ENCODE measurements at regions not wholly inside any gene's neighbourhood (a gene's known extent, or its start where the extent isn't known, plus 50 kb on each side); places are given as distances from the start of the nearest gene placed in this dataset.
A peak's percentile ranks its signal among the peaks of the same experiment; 100 is the strongest.

- DNase-seq = peak in 2 of 42 donors; percentile 3 to 22
- intact Hi-C loops (cut with DNase I) = no loop called here
Measured at GRCh38 chr10:130434446-130435385, 298.5 kb downstream of the GLRX3 start.

DNA sequence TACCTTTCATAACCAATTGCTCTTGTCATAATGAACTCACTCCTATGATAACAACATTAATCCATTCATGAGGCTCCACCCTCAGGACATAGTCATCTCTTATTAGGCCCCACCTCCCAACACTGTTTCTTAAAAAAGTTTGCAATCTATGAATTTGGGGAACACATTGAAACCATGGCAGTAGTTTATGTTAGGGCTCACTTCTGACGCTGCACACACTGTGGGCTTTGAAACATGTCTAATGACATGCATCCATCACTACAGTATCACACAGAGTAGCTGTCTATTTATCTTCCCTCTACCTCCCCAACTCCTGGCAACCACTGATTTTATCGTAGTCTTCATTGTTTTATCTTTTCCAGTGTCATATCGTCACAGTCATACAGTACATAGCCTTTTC lies 299.8 kb downstream of the GLRX3 start:
- intact Hi-C loops (cut with DNase I) = no loop called here

GRCh38 chr10:130438861-130439260 lies 302.7 kb downstream of the GLRX3 start:
- peak in 2 of 42 donors; percentile 1 to 22 for DNase-seq
- intact Hi-C loops (cut with DNase I) = no loop called here

More for the DNA sequence above, 299.8 kb downstream of the GLRX3 start:
- peak in 1 of 42 donors; percentile 0 for DNase-seq

DNA sequence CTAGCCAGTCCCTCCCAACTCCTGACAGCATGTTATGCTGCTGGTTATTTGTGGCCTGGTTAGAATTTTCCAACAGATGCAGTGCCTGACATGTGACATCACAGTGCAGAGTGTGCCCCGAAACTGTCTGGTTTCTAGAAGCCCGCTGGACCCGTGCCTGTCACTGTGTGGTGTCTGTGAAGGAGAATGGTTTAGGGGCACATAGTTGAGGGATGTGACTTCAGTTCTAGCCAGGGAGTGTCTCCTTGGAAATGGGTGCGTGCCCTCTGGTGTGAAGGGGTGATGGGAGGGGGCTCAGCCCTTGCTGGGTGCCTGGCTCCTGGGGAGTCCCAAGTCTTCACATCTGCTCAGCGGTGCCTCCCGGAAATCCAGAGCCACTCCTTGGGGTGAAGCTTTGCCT lies 303.6 kb downstream of the GLRX3 start:
- intact Hi-C loops (cut with DNase I) = no loop called here
- DNase-seq = peak in 1 of 42 donors; percentile 31

DNA sequence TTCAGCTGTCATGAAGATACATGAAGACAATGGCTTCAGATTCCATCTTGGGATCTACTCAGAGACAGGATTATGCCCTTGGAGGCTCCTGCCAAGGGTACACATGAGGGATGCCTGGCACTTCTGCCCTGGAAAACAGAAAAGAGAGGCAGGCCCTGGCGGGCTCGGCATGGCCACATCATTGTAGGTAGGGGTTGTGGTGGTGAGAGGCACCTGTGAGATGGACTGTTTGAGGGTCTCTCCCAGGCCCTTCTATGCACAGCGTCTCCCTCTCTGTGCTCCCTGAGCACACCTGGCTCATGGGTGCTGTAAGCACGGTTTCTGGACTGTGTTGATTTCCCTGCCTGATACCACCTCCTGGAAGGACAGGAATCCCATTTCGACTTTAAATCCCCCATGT lies 304.3 kb downstream of the GLRX3 start:
- intact Hi-C loops (cut with DNase I) = no loop called here
- peak in 1 of 42 donors; percentile 15 for DNase-seq

- no peak for DNase-seq
- intact Hi-C loops (cut with DNase I) = no loop called here
Measured at GRCh38 chr10:130440971-130441370, 304.8 kb downstream of the GLRX3 start.

DNA sequence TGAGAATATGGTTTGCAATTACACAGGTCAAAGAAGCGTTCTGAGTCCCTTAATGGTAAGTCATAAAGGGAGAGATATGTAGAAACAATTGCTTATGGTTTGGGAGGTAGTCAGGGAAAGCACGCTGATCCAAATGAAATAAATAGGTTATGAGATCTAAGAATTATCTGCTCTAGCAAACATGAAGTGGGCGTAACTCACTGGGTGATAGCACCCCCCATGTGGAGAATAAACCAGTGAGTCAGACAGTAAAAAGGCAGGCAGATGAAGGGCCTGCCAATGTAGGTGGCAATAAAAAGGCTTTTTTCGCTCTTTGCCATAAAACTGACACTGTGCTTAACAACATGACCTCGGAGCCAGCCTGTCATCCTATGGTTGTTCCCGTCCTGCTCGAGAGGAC lies 306.9 kb downstream of the GLRX3 start:
- DNase-seq = peak in 8 of 42 donors; percentile 13 to 46 (median 27)
- intact Hi-C loops (cut with DNase I) = no loop called here

- intact Hi-C loops (cut with DNase I) = no loop called here
- DNase-seq = peak in 1 of 42 donors; percentile 17
Measured at GRCh38 chr10:130453036-130453720, 317.0 kb downstream of the GLRX3 start.

DNA sequence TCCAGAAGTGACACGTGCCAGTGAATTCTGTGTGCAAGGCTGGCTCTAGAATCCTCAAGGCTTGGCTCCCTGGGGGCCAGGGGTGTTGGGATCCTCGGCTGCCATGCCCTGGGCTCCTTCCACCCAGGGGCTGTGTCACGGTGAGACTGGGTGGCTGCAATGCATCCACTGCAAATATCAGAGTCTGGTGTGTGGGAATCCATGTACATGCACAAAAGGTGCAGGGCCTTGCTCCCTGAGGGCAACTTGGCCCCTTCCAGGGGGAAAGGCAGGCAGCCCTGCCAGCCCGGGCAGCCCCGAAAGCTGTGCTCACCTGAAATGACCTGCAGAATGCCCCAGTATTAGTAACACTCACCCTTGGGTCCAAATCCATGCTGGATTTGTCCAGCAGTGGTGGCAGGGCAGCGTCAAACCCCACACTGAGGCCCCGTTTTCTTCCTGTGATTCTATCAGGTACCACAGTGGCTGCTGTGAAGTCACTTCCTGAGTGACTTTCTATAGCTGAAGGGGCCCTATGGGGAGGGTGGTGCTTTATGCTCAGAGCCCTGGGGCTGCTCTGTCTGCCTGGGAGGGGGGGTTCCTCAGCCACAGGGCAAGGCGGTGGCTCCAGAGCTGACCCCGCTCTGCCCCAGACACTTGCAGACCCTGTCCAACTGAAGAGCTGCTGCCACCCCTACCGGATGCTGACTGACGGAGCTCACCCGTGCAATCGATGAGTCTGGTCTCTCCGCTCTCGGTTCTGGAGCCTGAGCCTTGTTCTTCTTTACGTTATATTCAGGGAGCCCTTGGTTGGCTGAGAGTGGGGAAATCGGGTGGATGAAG lies 317.7 kb downstream of the GLRX3 start:
- DNase-seq = no peak
- intact Hi-C loops (cut with DNase I) = no loop called here

- DNase-seq = no peak
- intact Hi-C loops (cut with DNase I) = no loop called here
Measured at GRCh38 chr10:130454543-130455000, 318.4 kb downstream of the GLRX3 start.

DNA sequence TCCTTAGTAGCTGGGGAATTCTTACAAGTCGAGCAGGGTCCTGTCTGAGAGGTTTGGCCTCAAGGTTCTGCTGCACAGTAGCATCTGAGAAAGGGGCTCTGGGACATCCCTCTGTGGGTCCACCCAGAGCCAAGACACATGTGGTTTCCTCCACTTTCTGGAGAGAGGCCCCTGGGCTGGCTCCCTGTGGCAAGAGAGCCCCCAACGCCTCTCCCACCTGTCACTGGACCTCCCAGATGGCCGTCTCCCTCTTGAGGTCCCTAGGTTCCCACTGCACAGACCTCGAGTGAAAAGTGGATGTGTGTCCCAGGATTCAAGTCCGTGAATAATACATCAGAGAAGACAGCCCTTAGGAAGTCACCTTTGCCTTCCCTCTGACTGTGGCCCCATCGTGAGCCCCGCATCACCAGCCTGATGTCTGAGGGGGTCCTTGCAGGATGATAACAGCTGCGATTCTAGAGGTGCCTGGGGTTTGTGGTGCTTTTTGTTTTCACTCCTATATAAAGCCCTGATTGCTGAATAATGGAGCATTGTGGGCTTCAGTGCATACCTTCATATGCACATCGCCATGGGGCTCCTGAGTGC lies 319.0 kb downstream of the GLRX3 start:
- no peak for DNase-seq
- intact Hi-C loops (cut with DNase I) = no loop called here

GRCh38 chr10:130455791-130456190 lies 319.6 kb downstream of the GLRX3 start:
- intact Hi-C loops (cut with DNase I) = no loop called here
- no peak for DNase-seq

DNA sequence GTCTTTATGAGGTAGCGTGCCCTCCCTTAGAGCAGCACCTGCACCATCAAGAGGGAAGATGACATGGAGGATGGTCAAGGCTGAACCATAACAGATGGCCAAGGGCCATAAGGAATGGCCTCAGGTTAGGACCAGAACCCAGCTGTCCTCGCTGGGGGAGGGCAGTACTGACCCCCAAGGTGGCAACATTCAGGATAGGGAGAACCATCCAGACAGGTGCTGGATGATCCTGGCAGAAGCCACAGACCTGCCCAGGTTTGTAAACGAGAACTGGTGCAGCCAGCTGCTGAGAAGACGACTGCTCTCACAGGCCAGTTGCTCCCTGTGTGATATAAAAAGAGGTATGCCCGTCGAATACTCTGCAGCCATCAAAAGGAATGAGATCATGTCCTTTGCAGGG lies 320.4 kb downstream of the GLRX3 start:
- peak in 1 of 42 donors; percentile 2 for DNase-seq
- intact Hi-C loops (cut with DNase I) = no loop called here

DNA sequence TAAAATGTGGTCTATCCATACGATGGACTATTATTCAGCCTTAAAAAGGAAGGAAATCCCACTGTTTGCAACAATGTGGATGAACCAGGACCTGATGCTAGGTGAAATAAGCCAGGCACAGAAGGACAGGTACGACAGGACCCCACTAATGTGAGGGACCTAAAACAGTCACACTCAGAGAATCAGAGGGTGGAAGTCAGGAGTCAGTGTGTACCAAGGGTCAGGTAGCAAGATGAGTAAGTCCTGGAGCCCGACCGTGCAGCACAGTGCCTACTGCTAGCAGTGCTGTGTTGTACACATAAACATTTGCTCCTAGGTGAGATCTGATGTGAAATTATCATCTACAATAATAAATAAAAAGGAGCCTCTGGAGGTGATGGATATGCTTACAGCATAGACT lies 322.3 kb downstream of the GLRX3 start:
- intact Hi-C loops (cut with DNase I) = no loop called here
- peak in 1 of 42 donors; percentile 14 for DNase-seq

GRCh38 chr10:130459011-130459410 lies 322.8 kb downstream of the GLRX3 start:
- DNase-seq = no peak
- intact Hi-C loops (cut with DNase I) = no loop called here

DNA sequence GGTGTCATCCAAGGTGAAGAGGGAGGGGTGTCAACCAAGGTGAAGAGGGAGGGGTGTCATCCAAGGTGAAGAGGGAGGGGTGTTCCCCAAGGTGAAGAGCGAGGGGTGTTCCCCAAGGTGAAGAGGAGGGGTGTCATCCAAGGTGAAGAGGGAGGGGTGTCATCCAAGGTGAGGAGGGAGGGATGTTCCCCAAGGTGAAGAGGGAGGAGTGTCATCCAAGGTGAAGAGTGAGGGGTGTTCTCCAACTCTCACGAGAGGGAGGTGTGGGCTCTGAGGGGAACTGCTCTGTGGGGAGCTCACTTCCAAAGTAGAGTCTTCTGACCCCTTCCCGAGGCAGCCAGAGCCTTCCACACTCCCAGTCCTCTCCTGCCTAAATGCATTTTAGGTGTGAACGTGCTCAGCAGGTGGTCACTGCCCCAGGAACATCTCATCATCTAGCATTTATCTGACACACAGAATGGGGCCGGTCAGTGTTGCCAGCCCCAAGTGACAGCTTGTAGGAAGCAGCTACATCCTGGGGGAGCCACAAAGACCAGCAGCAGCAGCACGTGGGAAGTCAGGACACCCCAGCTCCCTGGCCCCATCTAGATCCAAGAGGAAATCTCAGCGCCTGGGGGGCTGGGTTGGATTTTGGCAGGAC lies 323.8 kb downstream of the GLRX3 start:
- intact Hi-C loops (cut with DNase I) = no loop called here
- no peak for DNase-seq

DNA sequence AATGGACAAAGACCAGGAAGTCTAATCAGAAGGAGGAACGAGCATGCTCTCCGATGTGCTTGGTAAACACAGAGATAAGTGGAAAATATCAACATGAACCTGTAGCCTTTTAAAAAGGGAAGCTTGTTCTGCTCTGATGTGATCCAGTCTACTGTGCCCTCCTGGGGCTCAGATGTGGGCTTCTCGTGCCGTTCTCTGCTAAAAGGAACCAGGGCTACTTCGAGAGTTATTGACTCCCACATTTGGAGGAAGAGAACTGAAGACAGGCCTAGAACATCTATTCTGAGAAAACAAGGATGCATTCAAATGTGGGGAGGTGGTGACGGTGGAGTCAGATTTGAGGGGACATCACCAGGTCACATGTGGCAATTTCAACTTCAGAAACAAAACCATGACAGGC lies 325.4 kb downstream of the GLRX3 start:
- intact Hi-C loops (cut with DNase I) = no loop called here
- DNase-seq = peak in 1 of 42 donors; percentile 4

- intact Hi-C loops (cut with DNase I) = no loop called here
- DNase-seq = peak in 1 of 42 donors; percentile 16
Measured at GRCh38 chr10:130463104-130463875, 327.1 kb downstream of the GLRX3 start.

All from head of caudate nucleus (tissue), 42 donors.